ENCODE measurements at regions not wholly inside any gene's neighbourhood (a gene's known extent, or its start where the extent isn't known, plus 50 kb on each side); places are given as distances from the start of the nearest gene placed in this dataset.

DNA sequence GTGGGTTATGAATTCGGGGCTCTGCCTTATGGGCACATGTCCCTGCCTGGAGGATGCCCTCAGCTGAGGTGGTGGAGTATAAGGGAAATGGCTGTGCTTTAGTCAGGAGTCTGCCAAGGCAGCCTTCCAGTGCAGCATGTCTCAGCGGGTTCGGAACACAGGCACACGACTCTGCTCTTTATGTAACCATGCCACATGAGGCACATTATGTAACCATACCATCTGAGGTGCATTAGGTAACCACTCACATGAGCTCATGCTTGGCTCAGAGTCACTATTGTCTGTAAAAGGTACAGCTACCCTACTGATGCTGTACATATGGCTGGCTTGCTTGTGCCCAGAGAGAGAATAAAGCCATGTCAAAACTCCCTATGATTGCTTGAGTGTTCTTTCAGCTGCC lies 723.6 kb downstream of the TRAM1L1 start:
- DNase-seq (ENCODE audit: low read depth in 2 of 2) = peak in 1 of 2 donors; percentile 2
- Histone ChIP-seq H3K4me1 (ENCODE audit: control insufficient read depth, extremely low read depth, insufficient read depth, low read length) (no peaks in the 10 kb centered on the region), H3K27me3 (ENCODE audit: control insufficient read depth, insufficient read depth, low read length) (no peaks in the 10 kb centered on the region), H3K79me2 (ENCODE audit: control insufficient read depth, insufficient read depth, low read length) (no peaks in the 10 kb centered on the region), H3K36me3 (ENCODE audit: control insufficient read depth, insufficient read depth, low read length) (no peaks in the 10 kb centered on the region), H4K20me1 (ENCODE audit: control insufficient read depth, extremely low read depth, insufficient read depth, low read length) (no peaks in the 10 kb centered on the region), H3K9ac (ENCODE audit: insufficient read depth, low read length) (no peak overlapping the region), H2AFZ (ENCODE audit: low read length) (no peak overlapping the region), H3K9me3 (ENCODE audit: control insufficient read depth, insufficient read depth, low read depth, low read length) (no peaks in the 10 kb centered on the region), H3K4me3 (replicated peaks in 1 of 4; ENCODE audit: control extremely low read depth in 1 of 4, insufficient read depth in 1 of 4, low read depth in 3 of 4, low read length in 4 of 4) (no peak overlapping the region), H3K27ac (ENCODE audit: insufficient read depth, low read length) (no peak overlapping the region), H3K4me2 (ENCODE audit: extremely low read depth, insufficient read depth, low read length) (no peak overlapping the region)
- no peak for TF ChIP-seq EZH2 (IDR thresholded peaks at IDR 0.05; ENCODE audit: low read length, missing control alignments)
- TF ChIP-seq, protein P1, sequence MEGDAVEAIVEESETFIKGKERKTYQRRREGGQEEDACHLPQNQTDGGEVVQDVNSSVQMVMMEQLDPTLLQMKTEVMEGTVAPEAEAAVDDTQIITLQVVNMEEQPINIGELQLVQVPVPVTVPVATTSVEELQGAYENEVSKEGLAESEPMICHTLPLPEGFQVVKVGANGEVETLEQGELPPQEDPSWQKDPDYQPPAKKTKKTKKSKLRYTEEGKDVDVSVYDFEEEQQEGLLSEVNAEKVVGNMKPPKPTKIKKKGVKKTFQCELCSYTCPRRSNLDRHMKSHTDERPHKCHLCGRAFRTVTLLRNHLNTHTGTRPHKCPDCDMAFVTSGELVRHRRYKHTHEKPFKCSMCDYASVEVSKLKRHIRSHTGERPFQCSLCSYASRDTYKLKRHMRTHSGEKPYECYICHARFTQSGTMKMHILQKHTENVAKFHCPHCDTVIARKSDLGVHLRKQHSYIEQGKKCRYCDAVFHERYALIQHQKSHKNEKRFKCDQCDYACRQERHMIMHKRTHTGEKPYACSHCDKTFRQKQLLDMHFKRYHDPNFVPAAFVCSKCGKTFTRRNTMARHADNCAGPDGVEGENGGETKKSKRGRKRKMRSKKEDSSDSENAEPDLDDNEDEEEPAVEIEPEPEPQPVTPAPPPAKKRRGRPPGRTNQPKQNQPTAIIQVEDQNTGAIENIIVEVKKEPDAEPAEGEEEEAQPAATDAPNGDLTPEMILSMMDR (conservative IDR thresholded peaks at IDR 0.05 in 1 of 2, IDR thresholded peaks at IDR 0.05 in 1 of 2; ENCODE audit: low read depth in 1 of 2, low read length in 2 of 2) = no peak

- DNase-seq (ENCODE audit: low read depth in 2 of 2) = peak; percentile 45 to 72
- H3K36me3 ChIP-seq (ENCODE audit: control insufficient read depth, insufficient read depth, low read length) = no peaks in the 10 kb centered on the region
- H3K4me1 ChIP-seq (ENCODE audit: control insufficient read depth, extremely low read depth, insufficient read depth, low read length) = no peaks in the 10 kb centered on the region
- H3K27ac ChIP-seq (ENCODE audit: insufficient read depth, low read length) = no peak overlapping the region
- H3K9me3 ChIP-seq (ENCODE audit: control insufficient read depth, insufficient read depth, low read depth, low read length) = no peaks in the 10 kb centered on the region
- H2AFZ ChIP-seq (ENCODE audit: low read length) = no peak overlapping the region
- H3K27me3 ChIP-seq (ENCODE audit: control insufficient read depth, insufficient read depth, low read length) = no peaks in the 10 kb centered on the region
- H3K9ac ChIP-seq (ENCODE audit: insufficient read depth, low read length) = no peak overlapping the region
- H3K4me3 ChIP-seq (replicated peaks in 1 of 4; ENCODE audit: control extremely low read depth in 1 of 4, insufficient read depth in 1 of 4, low read depth in 3 of 4, low read length in 4 of 4) = no peak overlapping the region
- no peaks in the 10 kb centered on the region for H4K20me1 ChIP-seq (ENCODE audit: control insufficient read depth, extremely low read depth, insufficient read depth, low read length)
- H3K4me2 ChIP-seq (ENCODE audit: extremely low read depth, insufficient read depth, low read length) = no peak overlapping the region
- H3K79me2 ChIP-seq (ENCODE audit: control insufficient read depth, insufficient read depth, low read length) = no peaks in the 10 kb centered on the region
- TF ChIP-seq, protein P1 (conservative IDR thresholded peaks at IDR 0.05 in 1 of 2, IDR thresholded peaks at IDR 0.05 in 1 of 2; ENCODE audit: low read depth in 1 of 2, low read length in 2 of 2) = peak in 1 of 2 donors; percentile 59
- TF ChIP-seq EZH2 (IDR thresholded peaks at IDR 0.05; ENCODE audit: low read length, missing control alignments) = no peak
Observed at GRCh38 chr4:116358633-116359222, 726.6 kb downstream of the TRAM1L1 start.

DNA sequence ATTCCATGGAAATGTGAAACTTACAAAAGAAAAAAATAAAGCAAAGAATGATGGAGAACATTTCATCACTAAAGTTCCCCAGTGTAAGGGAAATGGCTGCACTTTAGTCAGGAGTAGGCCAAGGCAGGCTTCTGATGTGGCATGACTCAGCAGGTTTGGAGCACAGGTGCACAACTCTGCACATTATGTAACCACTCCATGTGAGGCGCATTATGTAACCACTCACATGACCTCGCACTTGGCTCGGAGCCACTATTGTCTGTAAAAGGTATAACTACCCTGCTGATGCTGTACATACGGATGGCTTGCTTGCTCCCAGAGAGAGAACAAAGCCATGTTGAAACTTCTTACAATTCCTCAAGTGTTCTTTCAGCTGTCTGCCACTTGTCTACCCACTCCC lies 727.6 kb downstream of the TRAM1L1 start:
- peak in 1 of 2 donors; percentile 26 for DNase-seq (ENCODE audit: low read depth in 2 of 2)
- no peak for TF ChIP-seq EZH2 (IDR thresholded peaks at IDR 0.05; ENCODE audit: low read length, missing control alignments)
- TF ChIP-seq, protein P1 (conservative IDR thresholded peaks at IDR 0.05 in 1 of 2, IDR thresholded peaks at IDR 0.05 in 1 of 2; ENCODE audit: low read depth in 1 of 2, low read length in 2 of 2) = no peak
- Histone ChIP-seq H3K9ac (ENCODE audit: insufficient read depth, low read length) (no peak overlapping the region), H3K4me3 (replicated peaks in 1 of 4; ENCODE audit: control extremely low read depth in 1 of 4, insufficient read depth in 1 of 4, low read depth in 3 of 4, low read length in 4 of 4) (no peak overlapping the region), H3K4me2 (ENCODE audit: extremely low read depth, insufficient read depth, low read length) (no peak overlapping the region), H2AFZ (ENCODE audit: low read length) (no peak overlapping the region), H4K20me1 (ENCODE audit: control insufficient read depth, extremely low read depth, insufficient read depth, low read length) (no peaks in the 10 kb centered on the region), H3K4me1 (ENCODE audit: control insufficient read depth, extremely low read depth, insufficient read depth, low read length) (no peaks in the 10 kb centered on the region), H3K36me3 (ENCODE audit: control insufficient read depth, insufficient read depth, low read length) (no peaks in the 10 kb centered on the region), H3K79me2 (ENCODE audit: control insufficient read depth, insufficient read depth, low read length) (no peaks in the 10 kb centered on the region), H3K27ac (ENCODE audit: insufficient read depth, low read length) (no peak overlapping the region), H3K27me3 (ENCODE audit: control insufficient read depth, insufficient read depth, low read length) (no peaks in the 10 kb centered on the region), H3K9me3 (ENCODE audit: control insufficient read depth, insufficient read depth, low read depth, low read length) (no peaks in the 10 kb centered on the region)
